A549 (cell line): ENCODE measurements at regions not wholly inside any gene's neighbourhood (a gene's known extent, or its start where the extent isn't known, plus 50 kb on each side); places are given as distances from the start of the nearest gene placed in this dataset.

Experiments
- CHD4 ChIP-seq: fragments of 200-600 bp; sonication (generic); IDR thresholded peaks from 2 replicates; pipeline ENCODE4 v1.6.1; 2016; ENCODE audit warnings: antibody characterized with exemption, mild to moderate bottlenecking, borderline replicate concordance
- CTCF ChIP-seq: fragments of >200 bp; sonication (Bioruptor Twin); formaldehyde crosslinking; IDR thresholded peaks from 3 replicates; pipeline ENCODE4 v1.5.1; 2016
- EP300 ChIP-seq, 2 experiments: fragments of >200 bp; sonication (Bioruptor Twin); formaldehyde crosslinking; IDR thresholded peaks; 2 replicates in 1 of 2; 3 replicates in 1 of 2; pipeline ENCODE4 v1.6.1; 2016 to 2017
- FOSL2 ChIP-seq, 2 experiments: fragments of 450-650 bp in 1 of 2; fragments of >200 bp in 1 of 2; sonication (Bioruptor Twin) in 1 of 2; formaldehyde crosslinking; IDR thresholded peaks; 2 replicates each; pipeline versions ENCODE4 v1.5.0 to v1.6.1; 2016 to 2020; ENCODE audit warnings: mild to moderate bottlenecking in 1 of 2, moderate library complexity in 1 of 2
- MAZ ChIP-seq: fragments of 150-350 bp; IDR thresholded peaks from 2 replicates; pipeline ENCODE4 v1.6.1; 2014; ENCODE audit warnings: antibody characterized with exemption, low read depth, low read length, borderline replicate concordance
- NFE2L2 ChIP-seq: fragments of 150-350 bp; conservative IDR thresholded peaks from 2 replicates; pipeline ENCODE4 v1.6.1; 2014; ENCODE audit warnings: low read length
- PHF8 ChIP-seq: fragments of 200-600 bp; sonication (generic); IDR thresholded peaks from 2 replicates; pipeline ENCODE4 v1.6.1; 2016; ENCODE audit warnings: low read depth, mild to moderate bottlenecking, antibody characterized with exemption, moderate library complexity, borderline replicate concordance
- POLR2A ChIP-seq: IDR thresholded peaks from 2 replicates; pipeline ENCODE4 v1.6.1; 2012; ENCODE audit warnings: mild to moderate bottlenecking, low read length
- POLR2AphosphoS2 ChIP-seq: conservative IDR thresholded peaks from 2 replicates; pipeline ENCODE4 v1.6.1; 2012; ENCODE audit warnings: low read length, improper control_type of control experiment, inconsistent platforms
- RAD21 ChIP-seq, 2 experiments: fragments of >200 bp in 1 of 2; sonication (Bioruptor Twin) in 1 of 2; formaldehyde crosslinking in 1 of 2; IDR thresholded peaks in 1 of 2; conservative IDR thresholded peaks in 1 of 2; 2 replicates in 1 of 2; 3 replicates in 1 of 2; pipeline ENCODE4 v1.6.1; 2012 to 2018; ENCODE audit warnings: inconsistent platforms in 1 of 2
- TP53 ChIP-seq: fragments of 250-450 bp; sonication (Bioruptor Pico); IDR thresholded peaks from 2 replicates; pipeline ENCODE4 v1.5.0; 2021; ENCODE audit warnings: mild to moderate bottlenecking, moderate library complexity
- USF2 ChIP-seq: fragments of 450-650 bp; IDR thresholded peaks from 2 replicates; pipeline ENCODE4 v1.6.1; 2014; ENCODE audit warnings: antibody characterized with exemption
- TF ChIP-seq, protein P1 (sequence below): IDR thresholded peaks from 2 replicates; pipeline ENCODE4 v1.6.1; 2012; ENCODE audit warnings: low read depth, borderline replicate concordance
- TF ChIP-seq, protein P2 (sequence below): fragments of 200-600 bp; sonication (generic); IDR thresholded peaks from 2 replicates; pipeline ENCODE4 v1.6.1; 2016; ENCODE audit warnings: antibody characterized with exemption, mild to moderate bottlenecking, moderate library complexity

- no peak for TF ChIP-seq POLR2A
- no peak for TF ChIP-seq RAD21 (conservative IDR thresholded peaks at IDR 0.05 in 1 of 2, IDR thresholded peaks at IDR 0.05 in 1 of 2)
- TF ChIP-seq CTCF = no peak
- no peak for TF ChIP-seq NFE2L2
- TF ChIP-seq, protein P1, sequence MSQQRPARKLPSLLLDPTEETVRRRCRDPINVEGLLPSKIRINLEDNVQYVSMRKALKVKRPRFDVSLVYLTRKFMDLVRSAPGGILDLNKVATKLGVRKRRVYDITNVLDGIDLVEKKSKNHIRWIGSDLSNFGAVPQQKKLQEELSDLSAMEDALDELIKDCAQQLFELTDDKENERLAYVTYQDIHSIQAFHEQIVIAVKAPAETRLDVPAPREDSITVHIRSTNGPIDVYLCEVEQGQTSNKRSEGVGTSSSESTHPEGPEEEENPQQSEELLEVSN = no peak
- TF ChIP-seq EP300 (IDR thresholded peaks at IDR 0.05) = no peak
- TF ChIP-seq FOSL2 (IDR thresholded peaks at IDR 0.05) = no peak
- TF ChIP-seq FOSL2 (CRISPR knock-in tag; IDR thresholded peaks at IDR 0.05) = no peak
- TF ChIP-seq, protein P2, sequence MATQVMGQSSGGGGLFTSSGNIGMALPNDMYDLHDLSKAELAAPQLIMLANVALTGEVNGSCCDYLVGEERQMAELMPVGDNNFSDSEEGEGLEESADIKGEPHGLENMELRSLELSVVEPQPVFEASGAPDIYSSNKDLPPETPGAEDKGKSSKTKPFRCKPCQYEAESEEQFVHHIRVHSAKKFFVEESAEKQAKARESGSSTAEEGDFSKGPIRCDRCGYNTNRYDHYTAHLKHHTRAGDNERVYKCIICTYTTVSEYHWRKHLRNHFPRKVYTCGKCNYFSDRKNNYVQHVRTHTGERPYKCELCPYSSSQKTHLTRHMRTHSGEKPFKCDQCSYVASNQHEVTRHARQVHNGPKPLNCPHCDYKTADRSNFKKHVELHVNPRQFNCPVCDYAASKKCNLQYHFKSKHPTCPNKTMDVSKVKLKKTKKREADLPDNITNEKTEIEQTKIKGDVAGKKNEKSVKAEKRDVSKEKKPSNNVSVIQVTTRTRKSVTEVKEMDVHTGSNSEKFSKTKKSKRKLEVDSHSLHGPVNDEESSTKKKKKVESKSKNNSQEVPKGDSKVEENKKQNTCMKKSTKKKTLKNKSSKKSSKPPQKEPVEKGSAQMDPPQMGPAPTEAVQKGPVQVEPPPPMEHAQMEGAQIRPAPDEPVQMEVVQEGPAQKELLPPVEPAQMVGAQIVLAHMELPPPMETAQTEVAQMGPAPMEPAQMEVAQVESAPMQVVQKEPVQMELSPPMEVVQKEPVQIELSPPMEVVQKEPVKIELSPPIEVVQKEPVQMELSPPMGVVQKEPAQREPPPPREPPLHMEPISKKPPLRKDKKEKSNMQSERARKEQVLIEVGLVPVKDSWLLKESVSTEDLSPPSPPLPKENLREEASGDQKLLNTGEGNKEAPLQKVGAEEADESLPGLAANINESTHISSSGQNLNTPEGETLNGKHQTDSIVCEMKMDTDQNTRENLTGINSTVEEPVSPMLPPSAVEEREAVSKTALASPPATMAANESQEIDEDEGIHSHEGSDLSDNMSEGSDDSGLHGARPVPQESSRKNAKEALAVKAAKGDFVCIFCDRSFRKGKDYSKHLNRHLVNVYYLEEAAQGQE = no peak
- no peak for TF ChIP-seq CHD4
- TF ChIP-seq USF2 = no peak
- no peak for TF ChIP-seq TP53 (CRISPR knock-in tag)
- TF ChIP-seq POLR2AphosphoS2 = no peak
- no peak for TF ChIP-seq MAZ
- TF ChIP-seq PHF8 = no peak
Observed at GRCh38 chr2:217739741-217740140, 263.1 kb downstream of the TNS1 start.
